Stimulated activated CD4-positive, alpha-beta T cell treated with anti-CD3 and anti-CD28 coated beads, TNF-alpha, amount 100 ng/mL, for 4 hours (primary cell): ENCODE measurements at regions not wholly inside any gene's neighbourhood (a gene's known extent, or its start where the extent isn't known, plus 50 kb on each side); places are given as distances from the start of the nearest gene placed in this dataset.
"Not testable (repeated sequence)": the region's sequence is repeated elsewhere in the genome, so short reads cannot be mapped to it uniquely, and the experiment has no call there.

Experiments
- DNase-seq, 3 experiments: peaks; one replicate each; pipeline ENCODE4 v3.0.0-alpha.2; 2020; ENCODE audit warnings: low read depth in 3 of 3

- DNase-seq, result not testable (repeated sequence)
Measured at GRCh38 chr2:208685929-208686328, 279.3 kb downstream of the PTH2R start.

DNA sequence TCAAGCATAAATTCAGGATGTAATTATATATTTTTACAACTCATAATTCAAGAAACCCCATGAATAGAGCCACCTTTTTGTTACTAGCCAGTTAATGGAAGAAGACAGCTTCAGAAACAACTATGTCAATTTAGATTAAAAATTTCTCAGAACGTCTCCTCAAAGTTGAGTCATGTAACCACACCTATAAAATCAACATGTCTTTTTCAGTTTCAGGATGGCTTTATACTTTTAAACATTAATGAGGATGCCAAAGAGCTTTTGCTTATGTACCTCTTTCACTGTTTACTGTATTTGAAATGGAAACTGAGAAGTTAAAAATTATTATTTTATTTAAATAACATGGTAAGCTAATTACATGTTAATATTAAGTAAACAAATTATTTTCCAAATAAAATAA is 280.1 kb downstream of the PTH2R start:
- DNase-seq, result no peak

DNA sequence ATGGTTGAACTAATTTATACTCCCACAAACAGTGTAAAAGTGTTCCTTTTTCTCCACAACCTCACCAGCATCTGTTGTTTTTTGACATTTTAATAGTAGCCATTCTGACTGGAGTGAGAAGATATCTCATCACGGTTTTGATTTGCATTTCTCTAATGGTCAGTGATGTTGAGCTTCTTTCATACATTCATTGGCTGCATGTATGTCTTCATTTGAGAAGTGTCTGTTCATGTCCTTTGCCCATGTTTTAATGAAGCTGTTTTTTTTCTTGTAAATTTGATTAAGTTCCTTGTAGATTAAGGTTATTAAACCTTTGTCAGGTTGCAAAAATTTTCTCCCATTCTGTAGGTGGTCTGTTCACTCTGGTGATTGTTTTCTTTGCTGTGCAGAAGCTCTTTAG is 281.1 kb downstream of the PTH2R start:
- DNase-seq, result not testable (repeated sequence)

- no peak for DNase-seq
Measured at GRCh38 chr2:208698114-208698513, 291.5 kb downstream of the PTH2R start.

- DNase-seq, result no peak
Measured at GRCh38 chr2:208708486-208708885, 301.9 kb downstream of the PTH2R start.

GRCh38 chr2:208711598-208711997 is 305.0 kb downstream of the PTH2R start:
- no peak for DNase-seq

GRCh38 chr2:208713066-208713745 is 306.6 kb downstream of the PTH2R start:
- DNase-seq, result no peak

- no peak for DNase-seq
Measured at GRCh38 chr2:208718828-208719227, 312.2 kb downstream of the PTH2R start.

DNA sequence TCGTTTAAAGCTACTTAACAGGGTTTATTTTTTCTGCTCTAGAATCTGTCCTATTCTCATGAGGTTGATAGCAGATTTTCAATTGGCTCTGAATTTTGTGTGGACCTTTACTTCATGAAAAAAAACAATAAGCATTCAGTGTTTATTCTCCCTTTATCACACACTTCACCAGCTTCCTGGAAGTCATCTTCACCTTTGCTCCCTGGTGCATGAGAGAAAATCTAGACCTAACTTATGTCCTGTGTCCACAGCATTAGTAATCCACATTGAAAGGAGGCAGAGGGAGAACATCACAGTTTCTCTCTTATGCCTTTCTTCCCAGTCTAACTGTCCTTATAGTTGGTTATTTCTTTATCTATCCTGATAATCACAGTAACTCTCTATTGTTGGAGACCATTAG is 316.1 kb downstream of the PTH2R start:
- no peak for DNase-seq

DNA sequence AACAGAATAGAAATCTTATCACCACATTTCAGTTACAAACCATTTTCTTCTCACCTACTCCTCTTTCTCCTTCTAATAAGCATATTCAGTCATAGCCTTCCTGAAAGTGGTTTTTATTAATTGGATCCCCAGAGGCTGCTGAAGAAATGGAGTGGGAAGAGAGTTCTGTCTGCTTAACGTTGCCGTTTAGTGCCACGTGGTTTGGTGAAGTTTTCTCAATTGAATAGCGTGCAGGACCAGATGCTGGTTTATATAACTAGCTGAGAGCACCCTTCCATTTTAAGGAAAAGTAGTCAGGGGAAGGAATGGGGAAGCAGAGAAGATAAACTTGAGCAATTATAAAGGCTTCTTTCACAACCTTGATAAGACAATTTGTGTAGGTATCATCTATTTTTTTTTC is 318.7 kb downstream of the PTH2R start:
- DNase-seq, result no peak

DNA sequence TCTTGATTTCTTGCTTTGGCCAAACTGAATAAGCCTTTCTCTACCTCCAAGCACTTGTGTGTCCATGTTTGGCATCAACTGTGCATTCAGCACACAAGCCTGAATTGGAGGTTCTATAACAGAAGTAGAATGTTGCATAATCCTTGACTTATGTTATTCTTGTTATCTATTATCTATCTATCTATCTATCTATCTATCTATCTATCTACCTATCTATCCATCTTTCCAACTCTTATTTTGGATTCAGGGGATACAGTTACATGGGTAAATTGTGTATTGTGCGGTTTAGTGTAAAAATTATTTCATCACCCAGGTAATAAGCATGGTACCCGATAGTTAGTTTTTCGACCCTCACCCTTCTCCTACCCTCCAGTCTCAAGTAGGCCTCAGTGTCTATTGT is 319.6 kb downstream of the PTH2R start:
- DNase-seq, result no peak

DNA sequence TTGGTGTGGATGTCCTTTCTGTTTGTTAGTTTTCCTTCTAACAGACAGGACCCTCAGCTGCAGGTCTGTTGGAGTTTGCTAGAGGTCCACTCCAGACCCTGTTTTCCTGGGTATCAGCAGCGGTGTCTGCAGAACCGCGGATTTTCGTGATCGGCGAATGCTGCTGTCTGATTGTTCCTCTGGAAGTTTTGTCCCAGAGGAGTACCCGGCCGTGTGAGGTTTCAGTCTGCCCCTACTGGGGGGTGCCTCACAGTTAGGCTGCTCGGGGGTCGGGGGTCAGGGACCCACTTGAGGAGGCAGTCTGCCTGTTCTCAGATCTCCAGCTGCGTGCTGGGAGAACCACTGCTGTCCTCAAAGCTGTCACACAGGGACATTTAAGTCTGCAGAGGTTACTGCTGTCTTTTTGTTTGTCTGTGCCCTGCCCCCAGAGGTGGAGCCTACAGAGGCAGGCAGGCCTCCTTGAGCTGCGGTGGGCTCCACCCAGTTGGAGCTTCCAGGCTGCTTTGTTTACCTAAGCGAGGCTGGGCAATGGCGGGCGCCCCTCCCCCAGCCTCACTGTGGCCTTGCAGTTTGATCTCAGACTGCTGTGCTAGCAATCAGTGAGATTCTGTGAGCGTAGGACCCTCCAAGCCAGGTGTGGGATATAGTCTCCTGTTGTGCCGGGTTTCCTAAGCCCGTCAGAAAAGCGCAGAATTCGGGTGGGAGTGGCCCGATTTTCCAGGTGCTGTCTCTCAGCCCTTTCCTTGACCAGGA is 345.2 kb downstream of the PTH2R start:
- DNase-seq, result not testable (repeated sequence)

- no peak for DNase-seq
Measured at GRCh38 chr2:208757364-208757763, 350.8 kb downstream of the PTH2R start.

DNA sequence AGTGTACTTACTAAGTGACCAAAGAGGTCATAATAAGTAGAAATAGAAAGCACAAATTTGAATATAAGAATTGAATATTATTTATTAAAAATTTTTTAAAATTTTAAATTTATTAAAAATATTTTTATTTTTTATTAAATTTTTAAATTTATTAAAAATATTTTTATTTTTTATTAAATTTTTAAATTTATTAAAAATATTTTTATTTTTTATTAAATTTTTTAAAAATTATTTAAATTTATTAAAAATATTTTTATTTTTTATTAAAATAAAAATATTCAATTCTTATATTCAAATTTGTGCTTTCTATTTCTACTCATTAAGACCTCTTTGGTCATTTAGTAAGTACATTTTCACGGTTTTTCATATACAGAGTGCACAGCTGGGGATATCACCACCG is 366.5 kb downstream of the PTH2R start:
- DNase-seq, result not testable (repeated sequence)

DNA sequence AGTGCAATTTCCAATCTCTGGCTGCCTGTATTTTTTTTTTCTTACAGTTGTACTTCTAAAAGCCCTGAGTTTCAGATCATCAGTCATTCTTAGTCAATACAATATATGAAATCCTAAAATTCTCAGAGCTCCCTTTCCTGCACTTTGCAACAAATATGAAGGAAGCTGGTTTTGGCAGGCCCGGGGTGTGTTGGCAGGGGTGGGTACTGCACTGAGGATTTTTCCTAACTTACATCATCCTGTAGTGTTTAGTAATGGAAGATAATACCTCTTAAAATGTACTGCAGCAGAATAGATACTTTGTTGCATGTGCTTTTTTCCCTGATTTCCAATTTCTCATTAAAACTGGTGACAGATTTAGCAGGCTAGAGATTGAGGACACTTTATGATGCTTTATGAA is 374.6 kb downstream of the PTH2R start:
- no peak for DNase-seq

GRCh38 chr2:208782097-208782496 is 375.5 kb downstream of the PTH2R start:
- DNase-seq, result no peak

GRCh38 chr2:208783184-208783583 is 376.6 kb downstream of the PTH2R start:
- no peak for DNase-seq

DNA sequence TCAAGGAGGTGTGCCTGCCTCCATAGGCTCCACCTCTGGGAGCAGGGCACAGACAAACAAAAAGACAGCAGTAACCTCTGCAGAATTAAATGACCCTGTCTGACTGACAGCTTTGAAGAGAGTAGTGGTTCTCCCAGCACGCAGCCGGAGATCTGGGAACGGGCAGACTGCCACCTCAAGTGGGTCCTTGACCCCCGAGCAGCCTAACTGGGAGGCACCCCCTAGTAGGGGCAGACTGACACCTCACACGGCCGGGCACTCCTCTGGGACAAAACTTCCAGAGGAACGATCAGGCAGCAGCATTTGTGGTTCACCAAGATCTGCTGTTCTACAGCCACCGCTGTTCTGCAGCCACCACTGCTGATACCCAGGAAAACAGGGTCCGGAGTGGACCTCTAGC is 378.2 kb downstream of the PTH2R start:
- DNase-seq, result not testable (repeated sequence)

DNA sequence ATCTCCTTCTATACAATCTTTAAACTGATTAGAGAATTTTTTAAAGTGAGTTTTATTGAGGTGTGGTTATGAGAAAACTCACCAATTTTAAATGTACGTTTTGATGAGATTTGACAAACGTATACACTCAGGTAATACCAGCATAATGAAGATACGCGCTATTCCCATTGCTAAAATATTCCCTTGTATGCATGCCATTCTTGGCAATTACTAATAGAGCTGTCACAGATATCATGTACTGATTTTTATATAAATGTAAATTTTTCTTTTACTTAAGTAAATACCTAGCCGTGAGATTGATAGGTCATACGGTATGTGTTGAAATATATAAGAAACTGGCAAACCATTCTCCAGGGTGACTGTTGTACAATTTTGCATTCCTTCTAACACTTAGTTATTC is 384.7 kb downstream of the PTH2R start:
- DNase-seq, result no peak

DNA sequence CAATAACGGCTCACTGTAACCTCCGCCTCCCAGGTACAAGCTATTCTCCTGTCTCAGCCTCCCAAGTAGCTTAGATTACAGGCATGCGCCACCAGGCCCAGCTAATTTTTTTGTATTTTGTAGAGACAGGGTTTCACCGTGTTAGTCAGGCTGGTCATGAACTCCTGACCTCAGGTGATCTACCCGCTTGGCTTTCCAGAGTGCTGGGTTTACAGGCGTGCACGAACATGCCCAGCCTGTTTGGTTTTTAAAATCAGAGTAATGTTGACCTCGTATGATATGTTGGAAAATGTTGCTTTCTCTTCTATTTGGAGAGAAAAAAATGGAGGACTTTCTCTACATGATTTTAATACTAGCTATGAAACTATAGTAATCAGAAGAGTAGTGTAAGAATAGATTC is 386.2 kb downstream of the PTH2R start:
- DNase-seq, result no peak

DNA sequence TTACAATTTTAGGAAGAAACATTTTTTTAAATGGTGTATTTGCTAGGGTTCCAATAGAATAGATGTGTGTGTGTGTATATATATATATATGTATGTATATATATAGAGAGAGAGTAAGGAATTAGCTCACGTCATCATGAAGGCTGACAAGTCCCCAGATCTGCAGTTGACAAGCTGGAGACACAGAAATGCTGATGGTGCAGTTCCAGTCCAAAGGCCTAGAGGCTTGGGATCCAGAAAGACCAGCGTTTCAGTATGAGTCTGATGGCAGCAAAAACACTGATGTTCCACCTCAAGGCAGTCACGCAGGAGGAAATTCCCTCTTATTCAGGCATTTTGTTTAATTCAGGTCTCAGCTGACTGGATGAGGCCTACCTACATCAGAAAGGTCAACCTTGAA is 386.8 kb downstream of the PTH2R start:
- no peak for DNase-seq

- no peak for DNase-seq
Measured at GRCh38 chr2:208794288-208794975, 387.8 kb downstream of the PTH2R start.

GRCh38 chr2:208798698-208799097 is 392.1 kb downstream of the PTH2R start:
- DNase-seq, result no peak
